ENCODE measurements at regions not wholly inside any gene's neighbourhood (a gene's known extent, or its start where the extent isn't known, plus 50 kb on each side); places are given as distances from the start of the nearest gene placed in this dataset.

DNA sequence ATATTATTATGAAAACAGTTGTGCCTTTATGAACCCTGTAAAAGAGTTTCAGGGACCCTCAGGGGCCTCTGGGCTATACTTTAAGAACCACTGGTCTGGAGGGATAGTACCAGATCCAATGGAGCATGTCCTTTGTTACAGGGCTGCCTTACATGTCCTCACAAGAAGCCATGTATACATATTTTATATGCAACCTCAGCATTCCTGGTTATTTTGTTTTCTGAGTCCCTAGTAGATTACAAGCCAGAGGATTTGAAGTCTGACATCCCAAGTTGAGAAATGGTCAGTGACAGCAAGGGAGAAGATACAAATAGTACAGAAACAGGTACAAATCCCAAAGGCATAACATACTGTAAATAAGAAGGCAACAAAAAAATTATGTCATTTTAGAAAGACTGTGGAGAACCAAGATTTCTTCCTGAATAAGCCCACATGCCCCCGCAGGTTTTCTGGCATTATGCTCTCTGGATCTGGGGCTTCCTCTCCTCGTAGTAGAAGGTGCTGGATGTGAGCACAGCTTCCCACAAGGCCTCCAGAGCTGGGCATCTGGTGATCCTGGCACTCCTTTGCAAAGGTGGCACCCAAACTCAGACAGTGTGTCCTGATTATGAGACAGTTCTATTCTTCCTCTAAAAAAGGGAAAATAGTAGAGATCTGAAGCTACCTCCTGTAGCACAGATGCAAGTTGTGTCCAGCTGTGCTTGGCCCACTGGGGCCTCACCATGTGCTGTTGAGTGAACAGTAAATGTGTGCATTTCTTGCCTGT lies 114.0 kb downstream of the NR1D2 start:
- H3K4me3 ChIP-seq (ENCODE audit: low read depth in 1 of 2, low read length in 2 of 2), result no peak overlapping the region
- no peak overlapping the region for H3K27ac ChIP-seq (ENCODE audit: low read length)
- peaks cover 0 to 18% of the 10 kb centered on the region in 2 donors for H3K4me1 ChIP-seq (ENCODE audit: control insufficient read depth in 1 of 2, insufficient read depth in 2 of 2, low read length in 2 of 2)
- no peaks in the 10 kb centered on the region for H3K36me3 ChIP-seq (ENCODE audit: control insufficient read depth in 1 of 2, insufficient read depth in 2 of 2, low read length in 2 of 2)
- no peaks in the 10 kb centered on the region for H3K9me3 ChIP-seq (ENCODE audit: control insufficient read depth in 1 of 2, low read length in 2 of 2)
- no peaks in the 10 kb centered on the region for H3K27me3 ChIP-seq (ENCODE audit: low read depth, low read length)

DNA sequence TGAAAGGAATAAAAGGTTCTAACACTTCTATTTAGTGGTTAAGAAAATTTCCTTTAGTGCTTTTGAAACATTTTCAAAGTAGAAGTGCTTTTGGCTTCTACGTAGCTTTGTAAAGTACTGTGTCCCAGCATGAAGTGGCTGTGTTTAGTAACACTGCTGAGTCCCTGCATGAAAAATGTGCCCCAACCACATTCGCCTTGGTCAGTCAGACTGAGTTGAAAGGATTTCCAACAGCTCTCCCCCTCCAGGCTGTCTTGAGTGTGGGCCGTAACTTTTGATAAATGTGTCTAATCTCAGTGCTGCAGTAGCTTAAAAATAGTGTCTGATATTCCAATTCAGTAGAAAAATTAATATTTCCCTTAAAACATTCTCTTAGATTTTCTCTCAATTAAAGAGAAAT lies 115.0 kb downstream of the NR1D2 start:
- Histone ChIP-seq H3K9me3 (ENCODE audit: control insufficient read depth in 1 of 2, low read length in 2 of 2) (no peaks in the 10 kb centered on the region), H3K27me3 (ENCODE audit: low read depth, low read length) (no peaks in the 10 kb centered on the region), H3K36me3 (ENCODE audit: control insufficient read depth in 1 of 2, insufficient read depth in 2 of 2, low read length in 2 of 2) (no peaks in the 10 kb centered on the region), H3K27ac (ENCODE audit: low read length) (no peak overlapping the region), H3K4me1 (ENCODE audit: control insufficient read depth in 1 of 2, insufficient read depth in 2 of 2, low read length in 2 of 2) (peaks cover 0 to 18% of the 10 kb centered on the region in 2 donors), H3K4me3 (ENCODE audit: low read depth in 1 of 2, low read length in 2 of 2) (no peak overlapping the region)

DNA sequence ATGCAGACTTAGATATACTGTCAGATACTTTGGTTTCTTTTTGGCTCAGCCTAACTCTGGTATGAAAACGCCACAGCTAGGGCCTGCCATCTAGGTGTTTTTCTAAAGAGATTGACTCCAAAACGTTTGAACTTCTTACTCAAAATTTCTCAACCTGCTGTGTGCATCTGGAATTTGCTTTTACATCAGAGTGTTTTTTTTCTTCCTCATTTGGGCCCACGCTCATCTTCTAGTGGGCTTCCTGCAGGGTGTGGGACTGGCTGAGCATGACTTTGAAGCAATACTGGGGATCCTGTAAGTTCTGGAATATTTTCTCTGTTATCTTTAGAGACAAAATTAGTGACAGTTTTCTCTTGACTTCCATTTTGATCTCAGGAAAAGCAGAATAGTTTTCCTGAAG lies 117.8 kb downstream of the NR1D2 start:
- H3K9me3 ChIP-seq (ENCODE audit: control insufficient read depth in 1 of 2, low read length in 2 of 2), result no peaks in the 10 kb centered on the region
- peaks cover 0 to 18% of the 10 kb centered on the region in 2 donors for H3K4me1 ChIP-seq (ENCODE audit: control insufficient read depth in 1 of 2, insufficient read depth in 2 of 2, low read length in 2 of 2)
- H3K4me3 ChIP-seq (ENCODE audit: low read depth in 1 of 2, low read length in 2 of 2), result no peak overlapping the region
- H3K27me3 ChIP-seq (ENCODE audit: low read depth, low read length), result no peaks in the 10 kb centered on the region
- no peak overlapping the region for H3K27ac ChIP-seq (ENCODE audit: low read length)
- no peaks in the 10 kb centered on the region for H3K36me3 ChIP-seq (ENCODE audit: control insufficient read depth in 1 of 2, insufficient read depth in 2 of 2, low read length in 2 of 2)
